HFF-Myc (cell line): ENCODE measurements at regions not wholly inside any gene's neighbourhood (a gene's known extent, or its start where the extent isn't known, plus 50 kb on each side); places are given as distances from the start of the nearest gene placed in this dataset.
"Not testable (repeated sequence)": the region's sequence is repeated elsewhere in the genome, so short reads cannot be mapped to it uniquely, and the experiment has no call there.

Experiments
- DNase-seq: peaks from one replicate; pipeline ENCODE4 v3.0.0-alpha.2; 2011; ENCODE audit warnings: low read depth; ENCODE audit errors: extremely low read depth
- H3K4me3 ChIP-seq: replicated peaks from 2 replicates; pipeline ENCODE4 v1.5.1; 2011; ENCODE audit warnings: low read depth, mild to moderate bottlenecking, control low read depth, low read length
- TF ChIP-seq, protein P1 (sequence below): IDR thresholded peaks from 2 replicates; pipeline ENCODE4 v1.5.1; 2012; ENCODE audit warnings: mild to moderate bottlenecking, low read depth, low read length, control low read depth; ENCODE audit errors: missing control alignments

DNA sequence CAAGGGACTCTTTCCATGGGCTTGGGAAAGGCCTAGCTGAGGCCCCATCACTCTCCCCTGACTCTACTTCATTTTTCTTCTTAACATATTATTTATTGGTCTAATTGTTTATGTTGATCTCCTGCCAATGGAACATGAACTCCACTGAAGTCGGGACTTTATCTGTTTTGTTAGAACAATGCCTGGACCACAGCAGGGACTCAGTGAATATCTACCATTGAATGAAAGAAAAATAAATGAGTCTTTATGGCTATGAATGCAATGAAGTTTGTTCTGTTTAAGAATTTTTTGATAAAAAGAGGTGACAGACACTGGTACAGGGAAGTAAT is 112.3 kb downstream of the ADAMTS15 start:
- TF ChIP-seq, protein P1, sequence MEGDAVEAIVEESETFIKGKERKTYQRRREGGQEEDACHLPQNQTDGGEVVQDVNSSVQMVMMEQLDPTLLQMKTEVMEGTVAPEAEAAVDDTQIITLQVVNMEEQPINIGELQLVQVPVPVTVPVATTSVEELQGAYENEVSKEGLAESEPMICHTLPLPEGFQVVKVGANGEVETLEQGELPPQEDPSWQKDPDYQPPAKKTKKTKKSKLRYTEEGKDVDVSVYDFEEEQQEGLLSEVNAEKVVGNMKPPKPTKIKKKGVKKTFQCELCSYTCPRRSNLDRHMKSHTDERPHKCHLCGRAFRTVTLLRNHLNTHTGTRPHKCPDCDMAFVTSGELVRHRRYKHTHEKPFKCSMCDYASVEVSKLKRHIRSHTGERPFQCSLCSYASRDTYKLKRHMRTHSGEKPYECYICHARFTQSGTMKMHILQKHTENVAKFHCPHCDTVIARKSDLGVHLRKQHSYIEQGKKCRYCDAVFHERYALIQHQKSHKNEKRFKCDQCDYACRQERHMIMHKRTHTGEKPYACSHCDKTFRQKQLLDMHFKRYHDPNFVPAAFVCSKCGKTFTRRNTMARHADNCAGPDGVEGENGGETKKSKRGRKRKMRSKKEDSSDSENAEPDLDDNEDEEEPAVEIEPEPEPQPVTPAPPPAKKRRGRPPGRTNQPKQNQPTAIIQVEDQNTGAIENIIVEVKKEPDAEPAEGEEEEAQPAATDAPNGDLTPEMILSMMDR, result no peak
- H3K4me3 ChIP-seq, result no peak overlapping the region
- no peak for DNase-seq

DNA sequence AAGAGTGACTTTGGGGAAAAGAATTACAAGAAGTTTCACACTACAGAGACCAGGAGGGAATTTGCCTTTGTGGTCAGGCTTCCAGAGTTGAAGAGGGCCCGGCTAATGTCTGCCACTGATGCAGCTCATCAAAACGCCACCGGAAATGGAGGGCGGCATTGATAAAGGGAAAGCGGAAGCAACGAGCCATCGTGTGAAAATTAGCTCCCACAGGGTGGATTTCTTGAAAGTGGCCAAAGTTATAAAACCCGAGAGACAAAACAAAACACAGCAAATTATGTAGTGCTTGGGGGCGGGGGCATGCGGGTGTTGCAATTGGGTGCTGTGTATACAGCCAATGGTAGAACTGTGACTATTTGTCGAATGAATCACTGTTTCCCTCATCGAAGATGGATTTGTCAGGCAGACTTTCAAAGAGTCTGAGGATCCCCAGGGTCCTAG is 113.0 kb downstream of the ADAMTS15 start:
- TF ChIP-seq, protein P1, result no peak
- H3K4me3 ChIP-seq, result no peak overlapping the region
- DNase-seq, result no peak

DNA sequence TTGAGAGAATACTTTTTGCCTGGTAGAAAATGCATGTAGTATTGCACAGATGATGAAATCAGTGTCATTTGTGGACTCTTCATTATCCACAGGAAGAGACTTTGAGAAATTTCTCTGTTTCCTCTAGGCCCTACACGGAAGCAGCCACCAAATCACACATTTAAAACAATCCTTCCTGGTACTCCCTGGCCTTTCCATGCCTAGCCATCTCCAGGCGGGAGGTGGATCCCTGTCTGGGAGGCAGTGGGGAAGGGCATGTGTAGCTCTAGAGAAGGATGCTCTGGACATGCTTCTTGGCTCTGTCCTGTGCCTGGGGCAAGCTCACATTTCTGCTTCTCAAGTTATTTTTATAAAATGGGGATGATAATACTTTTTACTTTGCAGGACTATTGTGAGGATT is 114.1 kb downstream of the ADAMTS15 start:
- DNase-seq, result no peak
- TF ChIP-seq, protein P1, result no peak
- H3K4me3 ChIP-seq, result no peak overlapping the region

DNA sequence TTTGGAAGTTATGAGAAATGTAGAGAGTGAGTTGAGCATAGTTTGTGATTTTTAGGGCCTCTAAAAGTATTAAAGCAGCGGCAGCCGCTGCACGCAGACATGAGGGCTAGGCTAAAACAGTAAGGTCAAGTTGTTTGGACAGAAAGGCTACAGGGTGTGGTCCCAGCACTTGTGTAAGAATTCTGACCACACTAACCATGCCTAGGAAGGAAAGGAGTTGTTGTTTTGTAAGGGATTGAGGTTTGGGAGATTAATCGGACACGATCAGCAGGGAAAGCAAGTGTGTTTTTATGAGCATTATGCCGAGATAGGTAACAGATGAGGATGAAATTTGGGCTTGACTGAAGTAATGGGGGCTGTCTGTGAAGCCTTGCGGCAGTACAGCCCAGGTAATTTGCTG is 117.9 kb downstream of the ADAMTS15 start:
- H3K4me3 ChIP-seq, result not testable (repeated sequence)

DNA sequence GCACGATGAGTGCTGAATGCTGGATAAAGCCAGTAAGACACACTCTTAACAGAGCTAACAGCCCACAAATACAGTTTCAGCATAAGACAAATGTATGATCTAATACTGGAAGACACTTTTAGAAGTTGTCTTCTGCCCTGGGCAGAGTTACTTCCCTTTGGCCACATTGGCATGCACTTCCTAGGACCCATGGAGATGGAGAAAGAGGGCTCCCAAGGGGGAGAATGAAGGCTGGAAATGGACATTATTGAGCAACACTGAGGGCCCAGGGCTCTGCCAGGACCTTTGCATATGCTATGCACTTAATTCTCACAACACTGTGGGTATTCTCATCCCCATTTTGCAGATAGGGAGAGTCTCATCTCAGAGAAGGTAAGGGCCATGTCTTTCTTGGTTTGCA is 123.1 kb downstream of the ADAMTS15 start:
- H3K4me3 ChIP-seq, result no peak overlapping the region
- DNase-seq, result no peak
- TF ChIP-seq, protein P1, result no peak

More for the DNA sequence above, 117.9 kb downstream of the ADAMTS15 start:
- DNase-seq, result not testable (repeated sequence)

DNA sequence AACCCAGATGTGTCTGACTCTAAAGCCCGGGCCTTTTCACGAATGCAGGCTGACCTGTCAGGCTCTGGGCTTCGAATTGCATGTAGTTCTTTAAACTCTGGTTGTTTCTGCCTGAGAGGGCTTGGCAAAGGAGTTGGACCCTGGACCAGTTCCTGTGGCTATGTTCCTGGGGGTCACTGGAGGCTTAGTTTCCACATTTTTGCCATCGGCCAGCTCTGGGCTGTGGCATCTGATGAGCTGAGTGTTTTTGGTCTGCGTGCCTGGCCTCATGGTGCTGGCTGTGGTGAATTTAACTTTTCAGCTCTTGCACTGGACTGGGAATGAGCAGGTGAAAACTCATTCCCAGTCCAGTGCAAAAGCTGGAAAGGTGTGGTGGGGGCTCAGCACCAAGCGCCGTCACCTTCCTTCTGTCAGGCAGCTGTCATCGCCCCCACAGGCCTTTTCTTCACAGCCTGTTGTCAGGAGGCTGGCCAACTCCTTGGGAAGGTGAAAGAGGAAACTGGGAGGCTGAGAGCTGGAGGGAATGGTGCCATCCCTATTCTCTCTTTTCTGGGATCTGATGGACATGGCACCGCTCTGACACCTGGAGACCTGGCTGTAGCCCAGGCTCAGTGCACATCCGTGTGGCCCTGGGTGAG is 123.6 kb downstream of the ADAMTS15 start:
- TF ChIP-seq, protein P1, result no peak
- no peak overlapping the region for H3K4me3 ChIP-seq
- no peak for DNase-seq

DNA sequence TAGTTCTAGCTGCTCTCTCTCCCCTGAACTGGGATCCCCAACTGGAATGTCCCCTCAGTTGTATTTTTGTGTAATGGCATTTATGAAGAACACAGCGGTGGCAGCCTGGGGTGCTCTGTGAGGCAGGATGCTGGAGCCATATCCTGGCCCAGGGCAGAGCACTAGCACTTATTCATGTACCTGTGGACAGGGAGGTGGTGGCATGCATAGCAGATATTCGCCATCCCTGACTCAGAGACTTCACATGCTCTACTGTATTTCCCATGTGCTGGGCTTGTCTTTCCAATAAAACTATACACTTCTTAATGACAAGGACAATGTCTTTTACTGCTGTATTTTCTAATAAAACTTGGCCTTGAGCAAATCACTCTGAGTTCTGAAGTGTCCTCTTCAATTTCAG is 125.3 kb downstream of the ADAMTS15 start:
- TF ChIP-seq, protein P1, result no peak
- no peak overlapping the region for H3K4me3 ChIP-seq
- DNase-seq, result no peak
